Uterus (tissue), 3 donors: ENCODE measurements at regions not wholly inside any gene's neighbourhood (a gene's known extent, or its start where the extent isn't known, plus 50 kb on each side); places are given as distances from the start of the nearest gene placed in this dataset.
A peak's percentile ranks its signal among the peaks of the same experiment; 100 is the strongest.

Experiments used
- DNase-seq, 2 donors: peaks; one replicate each; pipeline ENCODE4 v3.0.0-alpha.2; 2019 to 2020
- H3K27ac ChIP-seq, 2 donors: fragments of 200-600 bp; sonication (generic); 1 replicate in 1 of 2; 2 replicates in 1 of 2; pipeline ENCODE4 v1.5.1; 2016 to 2018
- H3K27me3 ChIP-seq, 2 donors: fragments of 200-600 bp; sonication (generic); one replicate each; pipeline ENCODE4 v1.5.1; 2018 to 2019; ENCODE audit warnings: control low read depth in 1 of 2
- H3K36me3 ChIP-seq, 2 donors: fragments of 200-600 bp; sonication (generic); one replicate each; pipeline ENCODE4 v1.5.1; 2019; ENCODE audit warnings: control low read depth in 1 of 2
- H3K4me1 ChIP-seq, 2 donors: fragments of 200-600 bp; sonication (generic); one replicate each; pipeline ENCODE4 v1.5.1; 2018 to 2019; ENCODE audit warnings: control low read depth in 1 of 2
- H3K4me3 ChIP-seq, 2 donors: fragments of 200-600 bp; sonication (generic); 1 replicate in 1 of 2; 2 replicates in 1 of 2; pipeline ENCODE4 v1.5.1; 2018 to 2019; ENCODE audit warnings: mild to moderate bottlenecking in 1 of 2
- H3K9me3 ChIP-seq, 2 donors: fragments of 200-600 bp; sonication (generic); one replicate each; pipeline ENCODE4 v1.5.1; 2019; ENCODE audit warnings: control low read depth in 1 of 2
- POLR2A ChIP-seq, 2 donors: fragments of 450-650 bp; IDR thresholded peaks; one replicate each; pipeline ENCODE4 v1.6.1; 2016; ENCODE audit warnings: antibody characterized with exemption in 2 of 2, mild to moderate bottlenecking in 1 of 2, moderate library complexity in 1 of 2
- intact Hi-C: fragments of 100-400 bp; cut with DNase I; formaldehyde crosslinking; loops from one replicate; pipeline ENCODE4 v1.15.1; 2023; ENCODE audit warnings: low total_unique reads
- TF ChIP-seq, protein P1 (sequence below), 4 experiments: fragments of 200-600 bp in 2 of 4; fragments of 450-650 bp in 2 of 4; sonication (generic) in 2 of 4; IDR thresholded peaks; one replicate each; pipeline ENCODE4 v1.5.1; 2016 to 2019; ENCODE audit warnings: antibody characterized with exemption in 4 of 4, mild to moderate bottlenecking in 2 of 4, moderate library complexity in 1 of 4
- donor health status: DM: yes; HTN: yes; CAD: no.

DNA sequence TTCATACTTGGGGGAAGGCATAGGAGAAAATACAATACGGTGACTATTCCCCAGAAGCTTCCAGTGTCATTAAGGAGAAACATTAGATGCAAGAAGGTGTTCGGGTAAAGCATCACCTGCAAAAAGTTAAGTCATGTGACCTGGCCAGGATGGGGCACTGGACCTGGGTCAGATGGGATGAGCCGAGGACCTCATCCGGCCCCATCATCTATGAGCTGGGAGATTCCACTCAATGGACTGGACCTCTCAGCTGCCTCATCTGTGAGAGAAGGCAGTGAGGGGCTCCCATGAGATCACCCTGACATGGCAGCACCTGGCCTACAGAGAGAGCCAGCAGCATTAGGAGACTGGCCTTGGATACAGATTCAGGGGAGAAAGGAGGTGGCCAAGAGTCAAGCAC is 111.4 kb upstream of the TEX51 start:
- Histone ChIP-seq H3K9me3 (no peaks in the 10 kb centered on the region), H3K27me3 (no peaks in the 10 kb centered on the region), H3K4me1 (no peaks in the 10 kb centered on the region), H3K4me3 (no peak overlapping the region), H3K36me3 (no peaks in the 10 kb centered on the region), H3K27ac (no peak overlapping the region)
- intact Hi-C loops: no loop called here
- DNase-seq: peak in 1 of 2 donors; percentile 7
- TF ChIP-seq, protein P1, sequence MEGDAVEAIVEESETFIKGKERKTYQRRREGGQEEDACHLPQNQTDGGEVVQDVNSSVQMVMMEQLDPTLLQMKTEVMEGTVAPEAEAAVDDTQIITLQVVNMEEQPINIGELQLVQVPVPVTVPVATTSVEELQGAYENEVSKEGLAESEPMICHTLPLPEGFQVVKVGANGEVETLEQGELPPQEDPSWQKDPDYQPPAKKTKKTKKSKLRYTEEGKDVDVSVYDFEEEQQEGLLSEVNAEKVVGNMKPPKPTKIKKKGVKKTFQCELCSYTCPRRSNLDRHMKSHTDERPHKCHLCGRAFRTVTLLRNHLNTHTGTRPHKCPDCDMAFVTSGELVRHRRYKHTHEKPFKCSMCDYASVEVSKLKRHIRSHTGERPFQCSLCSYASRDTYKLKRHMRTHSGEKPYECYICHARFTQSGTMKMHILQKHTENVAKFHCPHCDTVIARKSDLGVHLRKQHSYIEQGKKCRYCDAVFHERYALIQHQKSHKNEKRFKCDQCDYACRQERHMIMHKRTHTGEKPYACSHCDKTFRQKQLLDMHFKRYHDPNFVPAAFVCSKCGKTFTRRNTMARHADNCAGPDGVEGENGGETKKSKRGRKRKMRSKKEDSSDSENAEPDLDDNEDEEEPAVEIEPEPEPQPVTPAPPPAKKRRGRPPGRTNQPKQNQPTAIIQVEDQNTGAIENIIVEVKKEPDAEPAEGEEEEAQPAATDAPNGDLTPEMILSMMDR (IDR thresholded peaks at IDR 0.05): no peak
- no peak for TF ChIP-seq POLR2A (IDR thresholded peaks at IDR 0.05)

DNA sequence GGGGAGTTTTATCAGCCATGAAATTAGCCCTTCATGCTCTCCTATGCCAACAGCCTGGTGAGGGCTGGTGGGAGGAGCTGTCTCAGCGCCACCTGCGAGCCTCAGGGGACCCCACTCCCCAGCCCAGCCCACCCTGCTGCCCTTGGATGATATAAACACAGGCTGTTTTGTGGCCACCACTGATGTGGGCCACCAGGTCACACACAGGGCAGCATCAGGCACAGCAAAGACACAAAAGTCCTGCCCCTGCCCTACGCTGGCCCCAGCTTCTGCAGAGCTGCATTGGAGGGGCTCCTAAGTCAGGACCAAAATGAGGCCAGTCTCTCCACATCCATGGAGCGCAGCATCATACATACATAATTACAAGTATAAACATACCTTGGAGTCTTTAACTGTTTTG is 110.6 kb upstream of the TEX51 start:
- no peak overlapping the region for H3K4me3 ChIP-seq
- intact Hi-C loops: no loop called here
- H3K27me3 ChIP-seq: no peaks in the 10 kb centered on the region
- no peak for TF ChIP-seq POLR2A (IDR thresholded peaks at IDR 0.05)
- TF ChIP-seq, protein P1 (IDR thresholded peaks at IDR 0.05): no peak
- no peaks in the 10 kb centered on the region for H3K9me3 ChIP-seq
- H3K4me1 ChIP-seq: no peaks in the 10 kb centered on the region
- H3K36me3 ChIP-seq: no peaks in the 10 kb centered on the region
- H3K27ac ChIP-seq: no peak overlapping the region
- peak in 1 of 2 donors; percentile 2 for DNase-seq

DNA sequence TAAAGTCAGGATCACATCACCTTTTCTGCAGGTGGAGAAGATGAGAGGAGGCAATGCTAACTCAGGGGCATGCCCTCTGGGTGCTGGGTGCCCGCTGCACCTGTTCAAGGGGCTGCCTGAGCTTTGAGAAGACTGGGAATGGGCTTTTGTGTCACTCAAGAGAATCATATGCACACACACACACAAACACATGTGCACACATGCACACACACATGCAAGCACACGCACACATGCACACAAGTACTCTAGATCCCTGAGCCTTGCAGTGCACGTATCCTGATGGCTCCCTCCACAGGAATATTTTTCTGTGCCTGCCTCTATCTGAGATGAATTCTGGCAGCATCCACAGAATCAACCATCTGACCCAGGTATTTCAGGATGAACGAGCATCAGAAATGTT is 110.0 kb upstream of the TEX51 start:
- TF ChIP-seq, protein P1 (IDR thresholded peaks at IDR 0.05): no peak
- no peak for TF ChIP-seq POLR2A (IDR thresholded peaks at IDR 0.05)
- H3K9me3 ChIP-seq: no peaks in the 10 kb centered on the region
- DNase-seq: peak in 1 of 2 donors; percentile 0
- H3K27ac ChIP-seq: no peak overlapping the region
- no peaks in the 10 kb centered on the region for H3K27me3 ChIP-seq
- H3K36me3 ChIP-seq: no peaks in the 10 kb centered on the region
- intact Hi-C loops: no loop called here
- H3K4me3 ChIP-seq: no peak overlapping the region
- no peaks in the 10 kb centered on the region for H3K4me1 ChIP-seq

DNA sequence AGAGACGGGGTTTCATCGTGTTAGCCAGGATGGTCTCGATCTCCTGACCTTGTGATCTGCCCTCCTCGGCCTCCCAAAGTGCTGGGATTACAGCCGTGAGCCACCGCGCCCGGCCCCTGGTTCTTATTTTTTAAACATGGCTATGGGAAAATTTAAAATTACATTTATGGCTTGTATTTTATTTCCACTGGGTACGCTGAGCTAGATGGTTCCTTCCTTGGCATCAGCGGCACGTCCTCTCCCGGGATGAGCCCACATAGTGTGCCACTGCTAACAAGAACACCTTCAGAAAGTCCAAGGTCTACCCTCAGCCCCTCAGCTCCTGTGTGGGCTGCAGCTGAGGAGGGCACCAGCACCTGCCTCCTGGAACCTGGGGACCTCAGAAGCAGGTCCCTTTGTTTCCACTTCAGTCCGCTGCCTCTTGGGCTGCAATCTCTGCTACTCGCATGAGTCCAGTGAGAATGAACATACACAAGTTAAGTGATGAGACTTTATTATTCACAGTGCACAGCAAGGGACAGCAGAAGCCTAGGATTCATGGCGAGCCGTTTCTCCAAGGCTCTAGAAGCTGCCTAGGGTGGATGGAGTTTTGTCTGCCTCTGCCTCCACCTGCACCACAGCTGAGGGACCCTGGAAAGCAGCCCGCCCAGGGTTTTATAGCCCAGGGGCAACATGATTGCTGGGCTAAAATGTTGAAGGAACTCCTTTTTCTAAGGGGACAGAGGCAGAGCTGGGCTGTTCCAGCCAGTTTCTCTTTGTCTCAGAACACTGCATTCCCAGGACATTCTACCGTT is 107.5 kb upstream of the TEX51 start:
- Histone ChIP-seq H3K36me3 (no peaks in the 10 kb centered on the region), H3K9me3 (no peaks in the 10 kb centered on the region), H3K27me3 (no peaks in the 10 kb centered on the region), H3K27ac (no peak overlapping the region), H3K4me1 (no peaks in the 10 kb centered on the region), H3K4me3 (no peak overlapping the region)
- DNase-seq: peak in 1 of 2 donors; percentile 6
- intact Hi-C loops: no loop called here
- no peak for TF ChIP-seq POLR2A (IDR thresholded peaks at IDR 0.05)
- TF ChIP-seq, protein P1 (IDR thresholded peaks at IDR 0.05): no peak

DNA sequence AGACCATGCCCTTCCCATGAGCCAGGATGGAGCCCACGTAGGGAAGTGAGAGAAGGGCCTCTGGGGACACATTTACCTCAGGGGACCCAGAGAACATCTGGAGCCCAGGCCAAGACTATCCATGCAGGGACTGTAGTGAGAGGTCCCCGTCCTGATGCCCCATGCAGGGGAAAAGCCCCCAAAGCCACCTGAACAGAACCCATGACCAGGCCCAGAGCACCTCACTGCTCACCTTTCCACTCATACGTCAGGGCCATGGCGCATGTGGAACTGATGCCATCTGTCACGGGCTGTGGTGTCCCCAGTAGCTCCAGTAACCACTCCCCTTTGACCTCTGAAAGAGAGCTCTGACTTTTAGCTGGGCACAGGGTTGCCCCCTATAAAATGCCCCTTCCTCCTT is 106.5 kb upstream of the TEX51 start:
- Histone ChIP-seq H3K9me3 (no peaks in the 10 kb centered on the region), H3K4me1 (no peaks in the 10 kb centered on the region), H3K27me3 (no peaks in the 10 kb centered on the region), H3K27ac (no peak overlapping the region), H3K4me3 (no peak overlapping the region), H3K36me3 (no peaks in the 10 kb centered on the region)
- peak in 1 of 2 donors; percentile 2 for DNase-seq
- TF ChIP-seq, protein P1 (IDR thresholded peaks at IDR 0.05): no peak
- no peak for TF ChIP-seq POLR2A (IDR thresholded peaks at IDR 0.05)
- intact Hi-C loops: no loop called here
